ENCODE measurements at regions not wholly inside any gene's neighbourhood (a gene's known extent, or its start where the extent isn't known, plus 50 kb on each side); places are given as distances from the start of the nearest gene placed in this dataset.
"Not testable (repeated sequence)": the region's sequence is repeated elsewhere in the genome, so short reads cannot be mapped to it uniquely, and the experiment has no call there.

DNA sequence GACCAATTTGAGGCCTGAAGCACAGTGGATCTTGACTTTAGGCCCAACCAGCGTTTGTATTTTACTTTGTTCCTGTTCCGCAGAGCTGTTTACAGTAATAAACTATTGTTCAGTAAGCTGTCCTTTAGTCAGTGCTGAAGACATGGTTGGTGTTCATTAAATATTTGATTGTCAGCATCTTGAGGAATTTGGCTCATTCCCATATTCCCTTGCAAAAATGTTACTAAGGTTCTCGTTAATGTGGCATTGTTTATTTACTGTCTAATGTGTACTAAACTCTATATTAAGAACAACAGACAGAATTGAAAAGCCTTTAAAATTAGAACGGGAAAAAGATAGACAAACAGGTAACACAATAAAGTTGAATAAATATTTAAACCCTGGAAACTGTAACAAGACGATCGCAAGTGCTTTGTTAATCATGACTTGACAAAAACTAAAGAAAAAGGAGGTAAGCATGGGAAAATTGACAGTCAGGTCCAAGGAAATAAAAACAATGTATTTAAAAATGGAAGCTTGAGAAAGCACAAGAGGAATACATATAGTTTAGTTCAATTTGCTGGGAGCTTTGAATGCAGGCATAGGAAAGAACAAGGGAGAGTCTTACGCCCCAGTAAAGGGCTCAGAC is 1060.8 kb upstream of the CRIM1 start:
- DNase-seq, result no peak

DNA sequence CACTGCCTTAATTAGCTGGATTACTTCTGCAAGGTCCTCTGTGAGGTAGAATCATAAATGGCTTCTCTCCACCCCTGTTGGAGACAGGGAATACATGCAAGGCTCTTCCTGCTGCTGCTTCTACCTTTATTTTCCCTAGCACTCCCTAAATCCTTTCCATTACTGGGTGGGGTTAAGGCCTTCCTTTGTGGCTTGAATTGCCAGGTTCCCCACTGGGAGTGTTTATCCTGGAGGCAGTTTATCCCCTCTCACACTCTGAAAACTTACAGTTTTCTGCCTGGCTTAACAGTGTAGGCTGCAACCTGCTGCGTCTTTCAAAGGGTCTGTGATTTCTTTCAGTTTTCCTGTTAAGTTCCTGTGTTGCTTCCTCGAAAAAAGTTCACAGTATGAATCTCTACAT is 1062.3 kb upstream of the CRIM1 start:
- no peak for DNase-seq

DNA sequence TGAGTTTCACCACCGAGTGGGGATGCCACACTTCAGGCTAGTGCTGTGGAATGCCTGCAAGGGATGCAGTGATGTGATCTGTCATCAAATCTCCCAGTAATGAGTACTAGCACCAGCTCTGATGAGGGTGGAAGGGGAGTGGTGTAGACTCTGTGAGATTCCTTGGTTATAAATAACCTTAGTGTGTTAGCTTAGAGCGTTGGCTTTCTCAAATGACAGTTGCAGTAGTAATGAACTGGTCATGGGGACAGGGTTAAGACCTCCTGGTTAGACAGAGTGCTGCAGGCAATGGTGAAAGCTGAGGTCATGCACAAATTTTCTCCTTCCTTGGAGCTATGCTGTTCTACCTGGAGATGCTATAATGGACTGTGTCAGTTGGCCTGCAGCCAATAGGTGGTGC is 1063.4 kb upstream of the CRIM1 start:
- no peak for DNase-seq

DNA sequence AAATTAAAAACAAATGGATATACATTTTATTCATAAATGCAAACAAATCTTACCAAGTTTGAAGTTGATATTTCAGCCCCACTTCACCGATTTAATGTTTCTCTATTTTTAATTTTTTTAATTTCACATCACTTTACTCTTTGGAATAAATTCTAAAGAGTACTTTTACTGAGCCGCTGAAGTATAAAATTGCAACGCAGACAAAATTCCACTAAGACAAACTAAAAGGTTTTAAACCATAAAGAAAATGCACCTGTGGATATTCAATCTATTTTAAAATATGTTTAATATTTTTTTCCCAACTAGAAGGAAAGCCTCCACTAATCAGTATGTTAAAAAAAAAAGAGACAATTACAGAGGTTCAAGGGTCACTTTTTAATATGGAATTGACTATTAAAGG is 1073.9 kb upstream of the CRIM1 start:
- no peak for DNase-seq

DNA sequence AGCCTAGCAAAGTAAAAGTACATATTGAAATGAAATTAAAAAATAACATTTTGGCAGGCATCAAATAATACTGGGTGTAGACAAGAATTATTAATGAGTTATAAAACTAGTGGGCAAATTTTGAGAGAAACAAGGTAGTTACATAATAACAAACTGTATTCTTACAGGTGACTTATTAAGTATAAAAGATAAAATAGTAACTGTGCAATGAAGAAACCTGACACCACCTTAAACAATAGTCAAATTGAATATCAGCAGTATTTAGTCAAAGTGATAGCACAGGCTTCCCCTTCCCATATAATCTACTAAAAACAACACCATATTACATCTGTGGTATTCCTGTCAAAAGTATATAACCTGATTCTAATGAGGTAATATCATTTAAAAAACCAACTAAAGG is 1099.8 kb upstream of the CRIM1 start:
- no peak for DNase-seq

DNA sequence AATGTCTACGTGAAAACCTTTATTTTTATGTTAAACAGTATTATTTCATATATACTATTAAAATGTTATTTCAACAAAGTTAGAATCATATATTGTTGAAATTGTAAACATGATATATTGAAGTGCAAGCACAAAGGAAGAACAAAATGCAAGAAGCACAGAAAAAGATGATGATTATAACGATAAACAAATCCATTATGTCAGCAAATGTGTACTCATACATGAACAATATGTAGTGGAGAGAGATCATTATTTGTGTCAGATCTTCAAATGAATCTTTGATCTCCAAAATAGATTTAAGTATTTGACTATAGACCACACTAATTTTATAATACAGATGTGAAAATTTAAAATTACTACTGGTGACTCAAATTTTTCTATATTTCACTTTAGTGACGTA is 1104.4 kb upstream of the CRIM1 start:
- DNase-seq, result no peak

DNA sequence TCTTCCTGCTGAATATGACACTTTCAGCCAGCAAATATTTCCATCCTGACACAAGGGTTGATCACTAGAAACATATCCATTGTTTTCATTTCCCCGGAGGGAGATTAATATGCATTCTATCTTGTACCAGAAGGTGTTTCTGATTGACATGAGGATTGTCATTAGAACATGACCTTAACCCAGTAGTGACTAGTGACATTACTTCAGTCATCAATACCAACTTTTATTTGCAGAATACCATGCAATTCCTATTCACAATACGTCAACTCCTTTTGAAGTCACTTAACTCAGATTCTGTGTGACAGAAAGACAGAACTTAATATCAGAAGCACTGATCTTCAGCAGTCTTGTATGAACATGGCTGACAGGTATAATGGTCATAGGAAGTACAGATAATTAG is 1108.9 kb upstream of the CRIM1 start:
- DNase-seq, result no peak

DNA sequence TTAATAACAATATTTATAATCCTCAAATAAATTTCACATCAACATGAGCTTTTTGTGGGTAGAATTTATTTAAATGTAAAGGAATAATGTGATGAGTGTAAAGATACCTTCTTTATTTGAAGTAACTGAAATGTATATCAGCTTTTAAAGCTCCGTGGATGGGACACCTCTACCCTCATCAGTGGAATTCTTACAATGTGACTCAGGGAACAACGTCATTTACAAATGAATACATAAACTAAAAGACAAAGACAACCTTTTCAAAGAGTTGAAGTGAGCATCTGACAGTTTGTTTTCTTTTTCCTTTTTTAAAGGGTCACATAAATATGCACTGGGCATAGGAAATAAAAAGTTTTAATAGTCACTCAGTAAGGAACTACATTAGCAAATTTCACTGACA is 1127.0 kb upstream of the CRIM1 start:
- no peak for DNase-seq

DNA sequence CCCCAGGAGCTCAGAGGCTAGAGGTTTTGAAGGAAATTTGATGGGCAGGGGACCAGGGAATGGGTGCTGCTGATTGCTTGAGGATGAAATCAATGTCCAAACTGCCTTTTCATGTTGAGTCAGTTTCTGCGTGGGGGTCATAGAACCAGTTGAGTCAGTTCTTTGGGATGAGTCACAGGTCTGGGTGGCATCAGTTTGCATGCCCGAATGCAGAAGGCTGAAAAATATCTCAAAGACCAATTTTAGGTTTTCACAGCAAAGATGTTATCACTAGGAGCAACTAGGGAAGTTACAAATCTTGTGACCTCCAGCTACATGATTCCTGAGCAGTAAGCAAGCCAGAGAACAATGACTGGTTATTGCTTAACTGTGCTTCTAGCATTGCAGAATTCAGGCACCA is 1135.1 kb upstream of the CRIM1 start:
- no peak for DNase-seq

DNA sequence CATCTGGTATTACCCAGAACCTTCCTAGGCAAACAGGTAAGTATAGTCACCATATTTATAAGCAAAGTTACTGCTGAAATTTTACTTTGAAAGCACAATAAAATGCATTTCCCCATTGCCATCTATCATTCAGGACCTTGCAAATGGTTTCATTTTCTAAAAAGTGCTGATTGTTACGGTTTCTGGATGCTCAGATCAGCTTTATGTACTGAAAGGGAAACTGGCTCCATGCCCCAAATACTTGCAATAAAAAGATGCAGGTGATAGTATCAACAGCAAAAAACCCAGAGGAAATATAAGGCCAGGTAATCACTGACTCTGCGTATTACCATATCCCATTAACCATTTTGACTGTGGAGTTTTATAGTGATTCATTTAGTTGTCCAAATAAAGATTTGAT is 1150.7 kb upstream of the CRIM1 start:
- DNase-seq, result no peak

DNA sequence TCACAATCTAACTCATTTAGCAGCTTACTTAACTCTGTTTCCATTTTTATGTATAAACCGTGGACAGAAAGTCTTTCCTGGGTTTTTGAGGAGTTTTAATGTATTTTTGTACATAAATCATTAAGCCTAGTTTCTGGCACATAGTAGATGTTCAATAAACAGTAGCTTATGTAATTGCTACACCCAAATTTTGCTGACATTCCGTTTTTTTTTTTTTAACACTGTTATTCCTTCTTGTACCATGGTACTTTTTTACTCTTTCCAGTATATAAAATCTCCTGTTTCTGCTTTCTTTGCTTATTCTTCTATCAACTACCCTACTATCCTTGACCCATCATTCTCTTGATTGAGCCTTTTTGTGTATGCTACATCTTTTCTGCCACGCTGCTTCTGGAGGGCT is 1151.3 kb upstream of the CRIM1 start:
- no peak for DNase-seq

DNA sequence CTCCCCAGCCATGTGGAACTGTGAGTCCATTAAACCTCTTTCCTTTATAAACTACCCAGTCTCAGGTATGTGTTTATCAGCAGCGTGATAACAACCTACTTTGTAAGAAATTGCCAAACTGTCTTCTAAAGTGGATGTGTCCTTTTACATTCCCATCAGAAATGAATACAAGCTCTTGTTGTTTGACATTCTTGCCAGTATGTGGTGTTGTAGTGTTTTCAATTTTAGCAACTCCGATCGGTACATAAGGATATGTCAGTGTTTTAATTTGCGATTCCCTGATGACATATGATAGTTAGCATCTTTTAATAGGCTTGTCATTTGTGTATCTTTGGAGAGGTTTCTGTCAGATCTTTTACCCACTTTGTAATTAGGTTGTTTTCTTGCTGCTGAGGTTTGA is 1156.3 kb upstream of the CRIM1 start:
- DNase-seq, result no peak

DNA sequence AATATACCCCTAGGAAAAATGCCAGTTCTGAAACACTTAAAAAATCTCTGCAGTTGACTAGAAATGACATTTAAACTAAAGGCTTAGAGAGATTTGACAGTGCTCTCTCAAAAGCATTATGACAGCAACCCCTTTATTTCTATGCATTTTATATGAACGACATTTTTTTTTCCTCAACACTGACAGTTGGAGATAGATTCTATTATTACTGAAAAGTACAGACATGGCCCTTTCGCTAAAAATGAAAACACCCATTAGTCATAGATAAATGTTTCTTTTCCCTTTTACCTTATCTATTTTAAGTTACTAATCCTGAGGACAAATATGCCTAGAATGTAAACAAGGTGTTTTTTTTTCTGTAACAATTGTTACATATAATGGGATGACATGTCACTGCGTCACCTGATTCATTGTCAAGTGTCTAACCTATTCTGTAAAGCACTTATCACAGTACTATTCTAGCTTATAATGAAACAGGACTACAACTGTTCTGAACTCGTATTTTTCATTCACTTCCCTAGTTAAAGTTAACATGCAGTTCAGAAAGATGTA is 1169.6 kb upstream of the CRIM1 start:
- no peak for DNase-seq

DNA sequence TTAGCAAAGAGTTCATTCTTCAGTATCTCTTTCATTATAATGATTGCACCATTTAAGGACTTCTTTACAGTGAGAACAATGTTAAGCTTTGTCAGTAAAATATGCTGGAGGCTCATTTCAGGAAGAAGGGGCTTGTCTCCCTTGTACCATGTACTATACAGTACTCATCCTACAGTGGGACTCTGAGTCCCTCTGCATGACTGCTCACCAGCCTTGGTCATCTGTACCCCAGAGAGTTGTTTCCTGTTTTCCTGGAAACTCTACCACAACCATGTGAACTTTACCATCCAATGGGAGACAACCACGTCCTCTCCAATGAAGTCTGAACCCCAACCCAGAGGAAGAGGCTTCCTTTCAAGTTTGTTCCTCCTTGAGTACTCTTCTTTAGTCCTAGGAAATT is 1171.1 kb upstream of the CRIM1 start:
- DNase-seq, result no peak

DNA sequence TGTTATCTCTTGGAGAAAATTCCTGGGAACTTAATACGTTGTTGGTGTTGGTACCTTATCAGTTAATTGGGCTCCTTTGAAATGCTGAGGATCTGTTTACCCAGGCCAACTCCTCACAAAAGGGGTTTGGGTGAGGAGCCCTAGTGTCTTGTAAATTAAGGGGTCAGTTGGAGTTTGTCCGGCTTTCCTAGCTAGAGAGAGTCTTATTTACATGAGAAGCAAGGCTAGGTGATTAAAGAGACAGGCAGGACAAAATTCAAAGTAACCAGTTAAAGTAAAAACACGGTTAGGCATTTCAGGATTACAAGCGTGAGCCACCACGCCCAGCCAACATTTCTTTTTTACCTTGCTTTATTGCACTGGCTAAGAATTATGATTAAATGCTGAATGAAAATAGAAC is 1178.9 kb upstream of the CRIM1 start:
- not testable (repeated sequence) for DNase-seq

DNA sequence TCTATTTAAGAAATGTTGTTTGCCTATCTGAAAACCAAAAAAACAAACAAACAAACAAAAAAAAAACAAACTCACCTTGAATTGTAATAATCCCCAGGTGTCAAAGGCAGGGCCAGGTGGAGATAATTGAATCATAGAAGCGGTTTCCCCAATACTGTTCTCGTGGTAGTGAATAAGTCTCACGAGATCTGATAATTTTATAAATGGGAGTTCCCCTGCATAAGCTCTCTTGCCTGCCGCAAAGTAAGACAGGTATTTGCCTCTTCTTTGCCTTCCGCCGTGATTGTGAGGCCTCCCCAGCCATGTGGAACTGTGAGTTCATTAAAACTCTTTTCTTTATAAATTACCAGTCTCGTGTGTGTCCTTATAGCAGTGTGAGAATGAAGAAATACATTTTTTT is 1180.7 kb upstream of the CRIM1 start:
- DNase-seq, result no peak

DNA sequence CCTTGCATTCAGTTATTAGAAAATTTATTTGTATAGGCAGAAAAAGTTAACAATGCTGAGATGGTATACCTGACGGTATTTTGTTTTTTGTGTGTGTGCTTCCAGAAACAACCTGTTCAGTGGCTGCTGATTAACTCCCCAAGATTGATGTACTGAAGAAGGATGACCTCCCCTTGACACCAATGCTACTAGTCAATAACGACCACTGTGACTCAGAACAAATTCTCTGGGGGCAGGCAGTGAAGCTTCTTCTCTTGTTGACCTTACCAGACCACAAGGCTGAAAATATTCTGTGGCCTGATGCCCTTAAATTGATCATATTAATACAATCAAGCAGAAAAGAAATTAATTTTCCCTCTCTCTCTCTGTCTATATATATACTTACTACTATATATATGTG is 1182.9 kb upstream of the CRIM1 start:
- no peak for DNase-seq

DNA sequence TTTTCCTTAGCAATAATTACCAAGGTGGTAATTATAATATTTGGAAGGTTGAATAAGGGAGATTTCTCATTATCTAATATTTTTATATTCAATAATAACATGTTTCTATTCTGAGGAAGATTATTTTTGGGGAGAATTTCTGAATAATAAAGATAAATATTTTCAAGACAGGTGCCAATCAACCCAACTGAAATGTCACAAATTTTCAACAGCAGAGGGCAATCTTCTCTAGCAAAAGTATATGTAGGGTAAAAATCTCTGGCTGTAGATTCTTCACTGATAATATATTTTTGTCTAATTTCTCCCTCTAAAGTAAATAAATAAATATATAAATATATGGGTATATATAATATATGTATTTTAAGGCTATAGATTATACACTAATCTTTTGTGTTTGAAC is 1187.2 kb upstream of the CRIM1 start:
- no peak for DNase-seq

DNA sequence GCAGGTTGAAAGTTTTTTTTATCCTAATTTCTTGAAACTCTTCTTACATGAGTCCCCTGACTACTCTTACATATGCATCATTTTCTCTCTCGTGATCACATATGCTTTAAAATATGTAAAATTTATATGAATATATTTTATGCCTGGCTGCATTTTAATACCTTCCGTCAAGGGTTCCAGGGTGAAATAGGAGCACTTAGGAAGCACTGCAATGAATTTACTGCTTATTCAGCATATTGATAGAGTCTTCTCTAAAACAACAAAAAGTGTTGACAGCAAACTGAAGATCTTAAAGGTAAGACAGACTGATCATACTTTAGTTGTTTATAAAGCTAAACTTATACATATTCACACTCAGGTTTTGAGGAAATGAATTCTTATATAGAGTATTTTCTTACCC is 1191.6 kb upstream of the CRIM1 start:
- DNase-seq, result no peak

DNA sequence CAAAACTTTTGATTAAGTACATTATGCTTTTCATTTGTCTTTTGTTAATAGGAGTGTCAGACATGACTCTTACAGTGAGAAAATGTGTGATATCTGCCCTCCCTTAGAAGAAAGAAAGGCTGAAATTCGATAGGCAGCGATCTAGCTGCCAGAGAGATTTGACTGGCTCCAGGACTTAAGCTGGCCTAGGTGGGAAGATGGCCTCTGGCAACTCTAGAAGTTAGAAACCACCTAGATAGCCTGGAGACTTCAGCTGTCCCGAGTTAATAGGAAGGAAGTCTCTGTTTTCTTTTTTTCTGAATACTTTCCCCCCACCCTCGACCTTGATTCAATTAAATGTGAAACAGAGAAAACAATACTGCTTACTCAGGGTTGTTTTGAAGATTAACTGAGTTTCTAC is 1194.7 kb upstream of the CRIM1 start:
- DNase-seq, result no peak

DNA sequence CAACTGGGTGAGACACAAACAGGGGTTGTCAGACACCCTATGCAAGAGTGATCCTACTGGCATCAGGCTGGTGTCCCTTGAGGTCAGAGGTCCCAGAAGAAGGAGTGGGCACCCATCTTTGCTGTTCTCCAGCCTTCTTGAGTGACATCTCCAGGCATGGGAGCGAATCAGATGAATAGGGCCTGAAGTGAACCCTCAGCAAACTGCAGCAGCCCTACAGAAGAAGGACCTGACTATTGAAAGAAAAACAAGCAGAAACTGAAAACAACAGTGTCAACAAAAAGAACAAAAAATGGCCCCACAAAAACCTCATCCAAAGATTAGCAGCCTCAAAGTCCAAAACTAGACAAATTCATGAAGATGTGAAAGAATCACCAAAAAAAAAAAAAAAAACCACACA is 1229.7 kb upstream of the CRIM1 start:
- no peak for DNase-seq

DNA sequence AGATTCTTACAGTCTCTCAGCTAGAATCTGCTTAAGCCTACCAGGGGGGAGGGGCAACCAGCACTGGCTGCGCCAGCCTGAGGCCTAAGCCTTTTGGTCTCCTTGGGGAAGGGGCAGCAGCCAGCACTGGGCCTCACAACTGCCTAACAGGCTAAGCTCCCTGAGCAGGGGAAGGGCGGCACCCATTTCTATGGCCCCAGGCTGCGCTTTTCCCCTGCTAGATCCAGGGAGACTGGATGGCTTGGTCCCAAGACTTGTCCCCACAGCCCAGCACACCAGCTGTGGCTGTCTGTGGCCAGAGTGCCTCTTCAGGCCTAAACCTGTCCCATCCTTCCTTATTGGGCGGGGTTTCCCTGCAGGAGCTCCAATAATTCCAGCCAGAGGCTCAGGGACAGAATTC is 1230.3 kb upstream of the CRIM1 start:
- no peak for DNase-seq

DNA sequence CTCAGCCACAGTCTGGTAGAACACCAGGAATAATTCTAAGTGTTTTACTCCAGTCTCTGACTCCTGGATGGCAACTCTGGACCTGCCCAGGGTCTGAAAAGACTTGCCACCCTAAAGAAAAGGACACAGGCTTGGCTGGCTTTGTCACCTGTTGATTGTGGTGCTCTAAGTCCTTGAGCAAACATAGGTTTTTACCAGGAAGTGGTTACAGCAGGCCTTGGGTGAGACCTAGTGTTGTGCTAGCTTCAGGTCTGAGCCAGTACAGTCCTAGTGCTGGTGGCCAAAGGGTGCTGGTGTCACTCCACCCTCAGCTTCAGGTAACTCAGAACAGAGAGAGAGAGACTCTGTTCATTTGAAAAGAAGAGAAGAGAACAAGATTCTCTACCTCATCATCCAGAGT is 1239.4 kb upstream of the CRIM1 start:
- no peak for DNase-seq

DNA sequence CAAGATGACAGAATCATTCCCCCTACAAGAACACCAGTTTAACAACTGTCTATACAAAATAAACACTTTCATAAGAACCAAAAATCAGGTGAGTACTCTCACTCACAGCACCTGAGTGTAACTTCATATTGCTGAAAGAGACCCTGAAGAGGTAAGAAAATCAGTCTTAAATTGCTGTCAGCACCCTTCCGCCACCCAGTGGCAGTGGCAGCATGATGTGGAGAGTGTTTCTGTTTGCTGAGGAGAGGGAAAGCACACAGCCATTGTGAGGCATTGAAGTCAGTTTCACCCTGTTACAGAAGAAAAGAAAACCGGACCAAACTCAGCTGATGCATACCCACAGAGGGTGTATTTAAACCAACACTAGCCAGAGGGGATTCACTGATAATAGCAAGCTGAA is 1240.8 kb upstream of the CRIM1 start:
- no peak for DNase-seq

DNA sequence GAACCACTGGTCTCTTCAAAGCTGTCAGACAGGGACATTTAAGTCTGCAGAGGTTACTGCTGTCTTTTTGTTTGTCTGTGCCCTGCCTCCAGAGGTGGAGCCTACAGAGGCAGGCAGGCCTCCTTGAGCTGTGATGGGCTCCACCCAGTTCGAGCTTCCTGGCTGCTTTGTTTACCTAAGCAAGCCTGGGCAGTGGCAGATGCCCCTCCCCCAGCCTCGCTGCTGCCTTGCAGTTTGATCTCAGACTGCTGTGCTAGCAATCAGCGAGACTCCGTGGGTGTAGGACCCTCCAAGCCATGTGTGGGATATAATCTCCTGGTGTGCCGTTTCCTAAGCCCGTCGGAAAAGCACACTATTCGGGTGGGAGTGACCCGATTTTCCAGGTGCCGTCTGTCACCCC is 1243.2 kb upstream of the CRIM1 start:
- DNase-seq, result not testable (repeated sequence)

DNA sequence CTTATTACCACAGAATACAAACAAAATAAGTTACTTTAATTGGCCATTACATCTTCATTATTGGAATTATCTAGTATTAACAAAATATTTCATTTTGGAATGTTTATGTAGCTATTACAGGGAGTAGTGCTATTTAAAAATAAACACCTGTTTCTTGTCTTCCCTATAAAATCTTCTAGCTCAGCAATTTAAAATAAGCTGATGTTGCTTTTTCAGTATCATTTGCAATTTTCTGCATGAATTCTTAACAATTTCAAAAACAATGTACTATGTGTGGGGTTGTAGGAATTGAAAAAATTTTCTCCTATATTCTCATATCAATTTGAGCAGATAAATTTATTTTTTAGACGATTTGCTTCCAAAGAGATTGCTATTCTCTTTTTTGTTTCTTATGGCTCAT is 1251.3 kb upstream of the CRIM1 start:
- DNase-seq, result no peak
